WERI-Rb-1 (cell line): ENCODE measurements at regions not wholly inside any gene's neighbourhood (a gene's known extent, or its start where the extent isn't known, plus 50 kb on each side); places are given as distances from the start of the nearest gene placed in this dataset.

ENCODE experiments used
- DNase-seq: peaks from one replicate; pipeline ENCODE4 v3.0.0-alpha.2; 2020
- H3K27ac ChIP-seq: fragments of 250-450 bp; sonication (Bioruptor Pico); 2 replicates; pipeline ENCODE4 v1.5.1; 2020; ENCODE audit warnings: mild to moderate bottlenecking, moderate library complexity
- H3K27me3 ChIP-seq: fragments of 250-450 bp; sonication (Bioruptor Pico); 2 replicates; pipeline ENCODE4 v1.5.1; 2021; ENCODE audit warnings: mild to moderate bottlenecking, low read depth, moderate library complexity; ENCODE audit not compliant: insufficient read depth, severe bottlenecking
- H3K36me3 ChIP-seq: fragments of 250-450 bp; sonication (Bioruptor Pico); 2 replicates; pipeline ENCODE4 v1.5.1; 2020; ENCODE audit warnings: mild to moderate bottlenecking, moderate library complexity
- H3K4me3 ChIP-seq: 2 replicates; pipeline ENCODE4 v1.5.1; 2011; ENCODE audit warnings: low read depth, mild to moderate bottlenecking, control low read depth, low read length
- H3K9me3 ChIP-seq: fragments of 250-450 bp; sonication (Bioruptor Pico); 2 replicates; pipeline ENCODE4 v1.5.1; 2021; ENCODE audit warnings: mild to moderate bottlenecking, moderate library complexity; ENCODE audit not compliant: severe bottlenecking
- TF ChIP-seq, protein P1 (sequence below): IDR thresholded peaks from 2 replicates; pipeline ENCODE4 v1.5.1; 2011; ENCODE audit warnings: low read depth, mild to moderate bottlenecking, control low read depth, inconsistent platforms, low read length

DNA sequence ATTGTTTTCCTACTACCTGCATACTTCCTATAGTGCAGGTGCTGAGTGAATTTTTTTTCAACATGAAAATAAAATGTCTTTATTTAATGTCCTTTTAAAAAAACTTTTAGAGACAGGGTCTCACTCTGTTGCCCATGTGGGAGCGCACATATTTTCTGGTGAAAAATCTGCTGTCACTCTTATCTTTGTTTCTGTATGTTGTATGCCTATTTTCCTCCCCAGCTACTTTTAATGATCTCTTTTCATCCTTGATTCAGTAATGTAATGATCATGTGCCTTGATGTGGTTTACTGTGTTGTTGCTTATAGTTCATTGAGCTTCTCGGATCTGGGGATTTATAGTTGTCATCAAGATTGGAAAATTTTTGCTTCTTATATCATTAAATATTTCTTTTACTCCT lies 117.3 kb downstream of the ARL6IP6 start:
- H3K4me3 ChIP-seq: no peak overlapping the region
- DNase-seq: no peak
- TF ChIP-seq, protein P1, sequence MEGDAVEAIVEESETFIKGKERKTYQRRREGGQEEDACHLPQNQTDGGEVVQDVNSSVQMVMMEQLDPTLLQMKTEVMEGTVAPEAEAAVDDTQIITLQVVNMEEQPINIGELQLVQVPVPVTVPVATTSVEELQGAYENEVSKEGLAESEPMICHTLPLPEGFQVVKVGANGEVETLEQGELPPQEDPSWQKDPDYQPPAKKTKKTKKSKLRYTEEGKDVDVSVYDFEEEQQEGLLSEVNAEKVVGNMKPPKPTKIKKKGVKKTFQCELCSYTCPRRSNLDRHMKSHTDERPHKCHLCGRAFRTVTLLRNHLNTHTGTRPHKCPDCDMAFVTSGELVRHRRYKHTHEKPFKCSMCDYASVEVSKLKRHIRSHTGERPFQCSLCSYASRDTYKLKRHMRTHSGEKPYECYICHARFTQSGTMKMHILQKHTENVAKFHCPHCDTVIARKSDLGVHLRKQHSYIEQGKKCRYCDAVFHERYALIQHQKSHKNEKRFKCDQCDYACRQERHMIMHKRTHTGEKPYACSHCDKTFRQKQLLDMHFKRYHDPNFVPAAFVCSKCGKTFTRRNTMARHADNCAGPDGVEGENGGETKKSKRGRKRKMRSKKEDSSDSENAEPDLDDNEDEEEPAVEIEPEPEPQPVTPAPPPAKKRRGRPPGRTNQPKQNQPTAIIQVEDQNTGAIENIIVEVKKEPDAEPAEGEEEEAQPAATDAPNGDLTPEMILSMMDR: no peak
- H3K27me3 ChIP-seq: no peaks in the 10 kb centered on the region
- no peak overlapping the region for H3K27ac ChIP-seq
- no peaks in the 10 kb centered on the region for H3K9me3 ChIP-seq
- no peaks in the 10 kb centered on the region for H3K36me3 ChIP-seq

DNA sequence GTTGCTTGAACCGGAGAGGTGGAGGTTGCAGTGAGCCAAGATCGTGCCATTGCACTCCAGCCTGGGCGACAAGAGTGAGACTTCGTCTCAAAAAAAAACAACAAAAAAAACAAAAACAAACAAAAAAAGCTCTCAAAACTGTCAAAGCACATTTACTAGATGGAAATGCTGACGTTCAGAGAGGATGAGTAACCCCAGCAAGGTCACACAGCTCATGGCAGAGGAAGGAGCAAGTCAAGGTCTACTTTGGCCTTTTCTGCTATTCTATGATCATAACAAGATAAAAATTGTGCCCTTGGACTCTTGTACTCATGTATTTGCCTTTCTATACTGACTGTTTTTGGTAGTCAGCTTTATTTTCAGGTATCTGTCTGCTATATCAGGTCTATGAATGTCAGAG lies 109.5 kb downstream of the ARL6IP6 start:
- TF ChIP-seq, protein P1: no peak

DNA sequence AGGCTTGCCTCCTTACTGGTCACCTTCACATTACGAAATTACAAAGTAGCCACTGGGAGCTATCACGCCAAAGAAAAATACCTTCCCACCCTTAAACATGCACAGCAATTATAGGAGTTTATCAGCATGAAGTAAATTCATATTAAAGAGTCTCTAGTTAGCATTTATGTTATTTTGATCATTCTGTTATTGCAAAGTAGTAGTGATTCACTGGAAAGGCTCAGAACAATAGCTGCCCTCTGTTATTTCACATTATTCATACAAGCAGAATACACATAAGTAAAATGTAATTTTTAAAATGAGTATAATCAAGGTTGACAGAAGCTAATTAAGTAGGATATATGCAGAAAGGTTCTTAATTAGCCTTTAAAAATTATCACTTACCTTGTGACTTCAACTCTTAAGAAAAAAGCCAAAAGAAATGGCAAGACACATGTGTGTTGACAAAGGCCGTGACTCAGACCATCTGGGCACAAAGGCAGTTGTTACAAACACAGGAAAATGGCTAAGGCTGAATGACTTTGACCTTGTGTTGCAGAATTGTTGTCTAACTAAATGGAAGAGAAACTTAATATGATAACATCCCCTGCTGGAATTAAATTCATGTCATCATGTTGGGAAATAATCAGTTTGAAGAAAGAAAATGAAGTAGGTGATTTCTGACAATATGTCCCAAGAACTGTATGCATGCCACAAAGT lies 108.3 kb downstream of the ARL6IP6 start:
- H3K36me3 ChIP-seq: no peaks in the 10 kb centered on the region
- DNase-seq: no peak
- TF ChIP-seq, protein P1: no peak
- H3K4me3 ChIP-seq: no peak overlapping the region
- H3K27me3 ChIP-seq: no peaks in the 10 kb centered on the region
- H3K27ac ChIP-seq: no peak overlapping the region
- H3K9me3 ChIP-seq: no peaks in the 10 kb centered on the region

More for the DNA sequence above, 109.5 kb downstream of the ARL6IP6 start:
- Histone ChIP-seq H3K27me3 (no peaks in the 10 kb centered on the region), H3K9me3 (no peaks in the 10 kb centered on the region), H3K4me3 (no peak overlapping the region), H3K36me3 (no peaks in the 10 kb centered on the region), H3K27ac (no peak overlapping the region)
- DNase-seq: no peak

DNA sequence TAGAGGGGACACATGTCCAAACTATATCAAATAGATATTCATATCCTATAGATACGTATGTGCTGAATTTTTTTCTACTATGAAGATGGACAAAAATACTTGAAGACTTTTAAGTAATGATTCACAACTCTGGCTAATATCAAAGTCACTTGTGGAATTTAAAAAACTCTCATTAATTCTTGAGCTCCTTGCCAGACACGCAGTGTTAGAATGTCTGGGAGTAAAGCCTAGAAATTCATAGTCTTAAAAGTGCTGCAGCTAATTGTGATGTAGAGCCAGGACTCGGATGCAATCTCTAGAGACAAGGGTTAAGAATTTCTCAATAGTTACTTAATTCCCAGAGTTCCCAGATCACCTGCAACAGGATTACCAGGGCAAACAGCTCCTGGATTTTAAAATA lies 107.4 kb downstream of the ARL6IP6 start:
- TF ChIP-seq, protein P1: no peak
- Histone ChIP-seq H3K36me3 (no peaks in the 10 kb centered on the region), H3K9me3 (no peaks in the 10 kb centered on the region), H3K27me3 (no peaks in the 10 kb centered on the region), H3K27ac (no peak overlapping the region), H3K4me3 (no peak overlapping the region)
- DNase-seq: no peak

DNA sequence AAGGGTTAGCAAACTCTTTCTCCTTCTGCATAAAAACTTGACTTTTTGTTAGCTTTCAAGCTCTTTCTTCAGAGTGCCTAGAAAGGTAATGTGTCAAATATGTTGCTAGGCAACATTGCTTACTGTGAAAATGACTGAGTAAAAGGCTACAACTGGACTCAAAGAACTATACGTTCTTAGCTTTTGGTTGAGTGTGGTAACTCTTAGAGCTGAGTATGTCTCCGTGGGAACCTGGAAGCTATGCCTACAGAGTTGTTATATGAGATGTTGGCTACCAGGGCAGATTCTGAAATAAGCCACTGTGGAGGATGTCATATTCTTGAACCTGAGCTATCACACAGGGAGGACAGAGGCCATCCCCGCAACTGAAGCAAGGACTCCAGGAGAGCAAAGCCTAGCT lies 105.5 kb downstream of the ARL6IP6 start:
- H3K27ac ChIP-seq: no peak overlapping the region

More for the DNA sequence above, 105.5 kb downstream of the ARL6IP6 start:
- no peaks in the 10 kb centered on the region for H3K27me3 ChIP-seq
- no peaks in the 10 kb centered on the region for H3K36me3 ChIP-seq
- no peak for DNase-seq
- no peaks in the 10 kb centered on the region for H3K9me3 ChIP-seq
- TF ChIP-seq, protein P1: no peak
- H3K4me3 ChIP-seq: no peak overlapping the region
